PC-9 (cell line): ENCODE measurements at regions not wholly inside any gene's neighbourhood (a gene's known extent, or its start where the extent isn't known, plus 50 kb on each side); places are given as distances from the start of the nearest gene placed in this dataset.

ENCODE experiments used
- BruUV-seq: library from RNA; stranded (reverse); fragments of 400-500 nt; replicated peaks from 2 replicates; lab custom pipeline; 2021; lab: Mats Ljungman, UMichigan
- CTCF ChIA-PET: fragments of 300-600 bp; sonication (Branson Sonifier 250); formaldehyde crosslinking; loops from one replicate; lab custom pipeline; 2022; ENCODE audit warnings: antibody characterized with exemption; lab: Charles Lee
- POLR2A ChIA-PET: fragments of 300-600 bp; sonication (Branson Sonifier 250); formaldehyde crosslinking; loops from one replicate; lab custom pipeline; 2022; ENCODE audit warnings: antibody characterized with exemption; ENCODE audit not compliant: unreplicated experiment; lab: Charles Lee
- DNase-seq, 2 experiments: peaks; one replicate each; pipeline versions ENCODE4 v3.0.0 to v3.0.0-alpha.2; 2015 to 2022; ENCODE audit warnings: mixed read lengths in 1 of 2
- H2AFZ ChIP-seq: fragments of 200-600 bp; sonication (generic); 2 replicates; pipeline ENCODE4 v1.8.1; 2017; ENCODE audit warnings: antibody characterized with exemption
- H3F3A ChIP-seq: fragments of 200-600 bp; sonication (generic); 2 replicates; pipeline ENCODE4 v1.8.1; 2017; ENCODE audit warnings: antibody characterized with exemption, mild to moderate bottlenecking, low read depth; ENCODE audit not compliant: insufficient read depth
- H3K27ac ChIP-seq: fragments of 200-600 bp; sonication (generic); 2 replicates; pipeline ENCODE4 v1.6.1; 2016; ENCODE audit warnings: mixed run types
- H3K27me3 ChIP-seq: fragments of 200-600 bp; sonication (generic); 2 replicates; pipeline ENCODE4 v1.6.1; 2016; ENCODE audit warnings: low read depth, mixed run types; ENCODE audit not compliant: insufficient read depth
- H3K36me3 ChIP-seq: fragments of 200-600 bp; sonication (generic); 2 replicates; pipeline ENCODE4 v1.6.1; 2016; ENCODE audit warnings: low read depth, mixed run types
- H3K4me1 ChIP-seq: fragments of 200-600 bp; sonication (generic); replicated peaks from 2 replicates; pipeline ENCODE4 v1.6.1; 2016; ENCODE audit warnings: mixed run types; ENCODE audit not compliant: insufficient read depth
- H3K4me2 ChIP-seq: fragments of 200-600 bp; sonication (generic); 2 replicates; pipeline ENCODE4 v1.6.1; 2017; ENCODE audit warnings: mixed run types
- H3K4me3 ChIP-seq: fragments of 200-600 bp; sonication (generic); 2 replicates; pipeline ENCODE4 v1.6.1; 2016; ENCODE audit warnings: mixed run types
- H3K79me2 ChIP-seq: fragments of 200-600 bp; sonication (generic); 2 replicates; pipeline ENCODE4 v1.6.1; 2017; ENCODE audit warnings: low read depth, mixed run types
- H3K9me2 ChIP-seq: fragments of 200-600 bp; sonication (generic); 2 replicates; pipeline ENCODE4 v1.8.1; 2017; ENCODE audit warnings: mild to moderate bottlenecking; ENCODE audit not compliant: insufficient read depth
- H3K9me3 ChIP-seq: fragments of 200-600 bp; sonication (generic); 2 replicates; pipeline ENCODE4 v1.8.1; 2016; ENCODE audit warnings: low read depth; ENCODE audit not compliant: insufficient read depth
- H4K20me1 ChIP-seq: fragments of 200-600 bp; sonication (generic); 2 replicates; pipeline ENCODE4 v1.8.1; 2017; ENCODE audit not compliant: insufficient read depth
- EZH2 ChIP-seq: fragments of 200-600 bp; sonication (generic); IDR thresholded peaks from 2 replicates; pipeline ENCODE4 v1.8.0; 2017; ENCODE audit warnings: antibody characterized with exemption, low read depth
- intact Hi-C: fragments of 100-400 bp; cut with micrococcal nuclease; formaldehyde crosslinking; loops from one replicate; pipeline ENCODE4 v1.10.0; 2022; ENCODE audit not compliant: unreplicated experiment
- TF ChIP-seq, protein P1 (sequence below): fragments of 200-600 bp; sonication (generic); conservative IDR thresholded peaks from 2 replicates; pipeline ENCODE4 v1.6.1; 2017; ENCODE audit warnings: mixed run types, antibody characterized with exemption, mild to moderate bottlenecking, moderate library complexity

GRCh38 chr5:164721656-164722055, 1216.2 kb downstream of the MAT2B start:
- no peak overlapping the region for H3K27ac ChIP-seq
- no peaks in the 10 kb centered on the region for H3K79me2 ChIP-seq
- H3K27me3 ChIP-seq, result no peaks in the 10 kb centered on the region
- BruUV-seq, result no TSS peak
- H3K4me1 ChIP-seq, result no peaks in the 10 kb centered on the region
- no peak for DNase-seq
- H3K36me3 ChIP-seq, result no peaks in the 10 kb centered on the region
- no peak for TF ChIP-seq EZH2
- TF ChIP-seq, protein P1, sequence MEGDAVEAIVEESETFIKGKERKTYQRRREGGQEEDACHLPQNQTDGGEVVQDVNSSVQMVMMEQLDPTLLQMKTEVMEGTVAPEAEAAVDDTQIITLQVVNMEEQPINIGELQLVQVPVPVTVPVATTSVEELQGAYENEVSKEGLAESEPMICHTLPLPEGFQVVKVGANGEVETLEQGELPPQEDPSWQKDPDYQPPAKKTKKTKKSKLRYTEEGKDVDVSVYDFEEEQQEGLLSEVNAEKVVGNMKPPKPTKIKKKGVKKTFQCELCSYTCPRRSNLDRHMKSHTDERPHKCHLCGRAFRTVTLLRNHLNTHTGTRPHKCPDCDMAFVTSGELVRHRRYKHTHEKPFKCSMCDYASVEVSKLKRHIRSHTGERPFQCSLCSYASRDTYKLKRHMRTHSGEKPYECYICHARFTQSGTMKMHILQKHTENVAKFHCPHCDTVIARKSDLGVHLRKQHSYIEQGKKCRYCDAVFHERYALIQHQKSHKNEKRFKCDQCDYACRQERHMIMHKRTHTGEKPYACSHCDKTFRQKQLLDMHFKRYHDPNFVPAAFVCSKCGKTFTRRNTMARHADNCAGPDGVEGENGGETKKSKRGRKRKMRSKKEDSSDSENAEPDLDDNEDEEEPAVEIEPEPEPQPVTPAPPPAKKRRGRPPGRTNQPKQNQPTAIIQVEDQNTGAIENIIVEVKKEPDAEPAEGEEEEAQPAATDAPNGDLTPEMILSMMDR, result no peak
- POLR2A ChIA-PET, result no interaction called here
- no peaks in the 10 kb centered on the region for H3F3A ChIP-seq
- H3K4me3 ChIP-seq, result no peak overlapping the region
- H4K20me1 ChIP-seq, result no peaks in the 10 kb centered on the region
- no peak overlapping the region for H2AFZ ChIP-seq
- no peaks in the 10 kb centered on the region for H3K9me2 ChIP-seq
- CTCF ChIA-PET, result no interaction called here
- intact Hi-C loops, result no loop called here
- H3K9me3 ChIP-seq, result no peaks in the 10 kb centered on the region
- no peak overlapping the region for H3K4me2 ChIP-seq

GRCh38 chr5:164722702-164723101, 1217.3 kb downstream of the MAT2B start:
- BruUV-seq, result no TSS peak
- Histone ChIP-seq H3K36me3 (no peaks in the 10 kb centered on the region), H3K27ac (no peak overlapping the region), H3F3A (no peaks in the 10 kb centered on the region), H3K79me2 (no peaks in the 10 kb centered on the region), H4K20me1 (no peaks in the 10 kb centered on the region), H2AFZ (no peak overlapping the region), H3K4me3 (no peak overlapping the region), H3K4me1 (no peaks in the 10 kb centered on the region), H3K27me3 (no peaks in the 10 kb centered on the region), H3K9me3 (no peaks in the 10 kb centered on the region), H3K4me2 (no peak overlapping the region), H3K9me2 (no peaks in the 10 kb centered on the region)
- TF ChIP-seq EZH2, result no peak
- TF ChIP-seq, protein P1, result no peak
- CTCF ChIA-PET, result no interaction called here
- POLR2A ChIA-PET, result no interaction called here
- DNase-seq, result no peak
- intact Hi-C loops, result no loop called here

- no peak for DNase-seq
- ChIA-PET POLR2A (no interaction called here), CTCF (no interaction called here)
- H3K9me3 ChIP-seq, result no peaks in the 10 kb centered on the region
- H3K4me2 ChIP-seq, result no peak overlapping the region
- no peaks in the 10 kb centered on the region for H3F3A ChIP-seq
- H3K36me3 ChIP-seq, result no peaks in the 10 kb centered on the region
- no peak overlapping the region for H2AFZ ChIP-seq
- no peak overlapping the region for H3K27ac ChIP-seq
- BruUV-seq, result no TSS peak
- intact Hi-C loops, result no loop called here
- H3K27me3 ChIP-seq, result no peaks in the 10 kb centered on the region
- no peaks in the 10 kb centered on the region for H3K4me1 ChIP-seq
- no peaks in the 10 kb centered on the region for H3K9me2 ChIP-seq
- TF ChIP-seq EZH2, result no peak
- TF ChIP-seq, protein P1, result no peak
- H4K20me1 ChIP-seq, result no peaks in the 10 kb centered on the region
- no peak overlapping the region for H3K4me3 ChIP-seq
- H3K79me2 ChIP-seq, result no peaks in the 10 kb centered on the region
Measured at GRCh38 chr5:164727012-164727411, 1221.6 kb downstream of the MAT2B start.
